ENCODE measurements at regions not wholly inside any gene's neighbourhood (a gene's known extent, or its start where the extent isn't known, plus 50 kb on each side); places are given as distances from the start of the nearest gene placed in this dataset.
"Not testable (repeated sequence)": the region's sequence is repeated elsewhere in the genome, so short reads cannot be mapped to it uniquely, and the experiment has no call there.

DNA sequence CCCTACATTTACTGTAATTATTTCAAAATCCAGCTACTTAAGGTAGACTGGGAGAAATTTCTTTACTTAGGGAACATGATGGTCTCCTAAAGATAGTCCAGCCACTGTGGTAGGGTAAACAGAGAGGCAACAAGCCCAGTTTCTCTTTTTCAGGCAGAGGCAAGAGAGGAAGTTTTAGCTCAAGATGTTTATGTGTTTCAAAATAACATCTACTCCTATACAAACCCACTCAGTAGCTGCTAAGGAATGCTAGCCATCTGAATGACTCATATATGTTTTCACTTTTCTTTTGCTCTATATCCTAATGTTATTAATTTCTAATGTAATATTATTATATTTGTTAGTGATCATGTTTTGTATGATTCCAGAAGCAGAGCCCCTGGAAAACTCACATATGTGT is 856.6 kb downstream of the PLA2G4A start:
- no peak for TF ChIP-seq POLR2A (IDR thresholded peaks at IDR 0.05; ENCODE audit: low read depth, low read length)
- FAIRE-seq (peak; percentile 66), DNase-seq (ENCODE audit: insufficient read length, low spot score) (no peak)

DNA sequence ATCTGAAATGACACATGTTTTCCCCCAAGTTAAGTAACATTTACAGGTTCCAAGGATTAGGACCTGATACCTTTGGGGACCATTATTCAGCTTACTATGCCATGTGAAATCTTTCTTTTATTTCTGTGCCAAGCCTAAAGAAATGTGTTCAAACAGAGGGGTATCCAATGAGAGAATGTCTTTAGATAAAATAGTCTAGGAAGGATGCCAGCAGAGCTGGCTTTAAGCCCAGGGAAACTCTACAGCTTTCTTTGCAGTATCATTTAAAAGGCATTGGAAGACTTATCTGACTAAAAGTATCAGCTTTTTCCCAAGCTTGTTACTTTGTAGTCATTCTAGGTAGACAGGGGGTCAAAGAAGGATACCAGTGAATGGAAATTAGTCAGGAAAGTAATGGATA is 860.4 kb downstream of the PLA2G4A start:
- no peak for DNase-seq (ENCODE audit: insufficient read length, low spot score)
- peak; percentile 41 for FAIRE-seq
- no peak for TF ChIP-seq POLR2A (IDR thresholded peaks at IDR 0.05; ENCODE audit: low read depth, low read length)

DNA sequence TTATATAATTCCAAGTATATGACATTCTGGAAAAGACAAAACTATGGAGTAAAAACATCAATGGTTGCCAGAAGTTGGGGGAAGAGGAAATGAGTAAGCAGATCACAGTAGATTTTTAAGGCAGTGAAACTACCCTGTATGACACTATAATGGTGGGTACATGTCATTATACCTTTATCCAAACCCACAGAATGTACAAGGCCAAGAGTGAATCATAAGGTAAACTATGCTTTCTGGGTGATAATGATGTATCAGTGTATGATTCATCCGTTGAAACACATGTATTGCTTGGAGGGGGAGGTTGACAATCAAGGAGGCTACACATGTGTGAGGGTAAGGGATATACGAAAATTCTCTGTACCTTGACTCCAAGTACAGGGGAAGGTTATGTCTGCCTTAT is 862.7 kb downstream of the PLA2G4A start:
- peak; percentile 97 for FAIRE-seq

DNA sequence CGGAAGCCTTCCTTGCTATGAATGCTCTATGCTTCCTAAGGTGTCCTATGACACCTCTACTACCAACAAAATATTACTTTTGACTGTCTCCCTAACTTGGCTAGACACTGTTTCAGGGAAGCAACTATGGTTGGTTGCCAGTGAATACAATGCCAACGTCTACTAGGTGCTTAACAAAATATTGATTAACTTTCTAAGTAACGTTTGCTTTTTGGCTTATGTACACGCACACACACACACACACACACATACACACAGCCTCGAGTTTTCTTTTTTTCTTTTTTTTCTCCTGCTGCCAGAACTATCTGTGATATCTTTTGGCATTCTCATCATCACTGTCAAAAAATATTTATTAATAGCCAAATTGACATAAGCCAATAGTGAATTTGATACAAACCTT is 864.0 kb downstream of the PLA2G4A start:
- TF ChIP-seq POLR2A (IDR thresholded peaks at IDR 0.05; ENCODE audit: low read depth, low read length) = no peak
- FAIRE-seq (no peak), DNase-seq (ENCODE audit: insufficient read length, low spot score) (no peak)

More for the DNA sequence above, 862.7 kb downstream of the PLA2G4A start:
- TF ChIP-seq POLR2A (IDR thresholded peaks at IDR 0.05; ENCODE audit: low read depth, low read length) = no peak
- DNase-seq (ENCODE audit: insufficient read length, low spot score) = peak; percentile 35

DNA sequence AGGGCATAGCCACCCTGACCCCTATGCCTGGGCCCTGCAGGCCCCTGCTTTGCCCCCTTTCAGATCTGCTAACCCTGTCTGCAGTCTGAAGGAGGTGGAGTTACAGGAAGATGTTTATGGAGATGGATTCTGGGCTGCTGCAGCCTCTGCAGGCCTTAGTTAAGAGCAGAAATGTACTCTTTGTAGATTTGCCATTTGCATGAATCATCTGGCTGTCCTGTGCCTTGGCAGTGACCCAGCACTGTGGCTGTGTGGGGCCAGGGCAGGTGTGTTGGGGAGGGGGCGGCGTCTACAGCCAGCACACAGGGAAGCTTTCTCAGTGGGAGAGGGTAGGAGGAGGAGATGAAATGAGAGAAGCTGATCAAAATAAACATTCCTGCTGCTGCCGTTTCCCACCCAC is 867.3 kb downstream of the PLA2G4A start:
- FAIRE-seq (no peak), DNase-seq (ENCODE audit: insufficient read length, low spot score) (no peak)
- TF ChIP-seq POLR2A (IDR thresholded peaks at IDR 0.05; ENCODE audit: low read depth, low read length) = no peak

DNA sequence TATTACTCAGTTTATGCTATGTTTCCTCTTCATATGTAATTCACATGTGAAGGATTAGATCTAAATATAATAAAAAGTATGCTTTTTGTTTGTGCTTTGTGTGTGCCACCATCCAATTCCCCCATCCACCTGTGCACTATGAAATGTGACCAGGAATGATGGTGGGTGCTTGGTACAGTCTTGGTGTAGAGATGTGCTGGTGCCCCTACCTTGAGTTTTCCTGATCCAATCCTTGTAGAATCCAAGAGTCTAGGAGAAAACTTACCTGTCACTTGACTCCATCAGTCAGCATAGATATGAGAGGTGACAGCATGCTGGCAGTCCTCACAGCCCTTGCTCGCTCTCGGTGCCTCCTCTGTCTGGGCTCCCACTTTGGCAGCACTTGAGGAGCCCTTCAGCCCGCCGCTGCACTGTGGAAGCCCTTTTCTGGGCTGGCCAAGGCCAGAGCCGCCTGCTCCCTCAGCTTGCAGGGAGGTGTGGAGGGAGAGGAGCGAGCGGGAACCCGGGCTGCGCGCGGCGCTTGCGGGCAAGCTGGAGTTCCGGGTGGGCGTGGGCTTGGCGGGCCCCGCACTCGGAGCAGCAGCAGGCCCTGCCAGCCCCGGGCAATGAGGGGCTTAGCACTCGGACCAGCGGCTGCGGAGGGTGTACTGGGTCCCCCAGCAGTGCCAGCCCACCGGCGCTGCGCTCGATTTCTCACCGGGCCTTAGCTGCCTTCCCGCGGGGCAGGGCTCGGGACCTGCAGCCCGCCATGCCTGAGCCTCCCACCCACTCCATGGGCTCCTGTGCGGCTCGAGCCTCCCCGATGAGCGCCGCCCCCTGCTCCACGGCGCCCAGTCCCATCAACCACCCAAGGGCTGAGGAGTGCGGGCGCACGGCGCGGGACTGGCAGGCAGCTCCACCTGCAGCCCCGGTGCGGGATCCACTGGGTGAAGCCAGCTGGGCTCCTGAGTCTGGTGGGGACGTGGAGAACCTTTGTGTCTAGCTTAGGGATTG is 874.7 kb downstream of the PLA2G4A start:
- DNase-seq (ENCODE audit: insufficient read length, low spot score); FAIRE-seq: not testable (repeated sequence)

DNA sequence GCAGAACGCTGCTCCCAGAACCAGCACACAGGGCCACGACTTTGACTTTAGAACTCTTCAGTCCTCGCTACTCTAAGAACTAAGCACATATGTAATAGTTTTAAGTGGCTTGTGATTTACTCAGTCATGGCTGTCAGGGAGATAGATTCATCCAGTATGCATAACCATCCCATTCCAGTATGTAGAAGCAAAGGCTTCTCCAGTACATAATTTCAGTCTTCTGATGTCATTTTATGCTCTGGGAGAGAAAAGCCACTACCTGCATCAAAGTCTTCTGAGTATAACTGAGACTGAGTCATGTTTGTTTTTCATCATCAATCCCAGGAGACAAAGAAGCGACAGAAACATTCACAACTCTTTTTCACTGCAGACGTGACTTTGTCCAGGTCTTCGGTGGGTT is 885.7 kb downstream of the PLA2G4A start:
- FAIRE-seq (no peak), DNase-seq (ENCODE audit: insufficient read length, low spot score) (no peak)
- no peak for TF ChIP-seq POLR2A (IDR thresholded peaks at IDR 0.05; ENCODE audit: low read depth, low read length)

DNA sequence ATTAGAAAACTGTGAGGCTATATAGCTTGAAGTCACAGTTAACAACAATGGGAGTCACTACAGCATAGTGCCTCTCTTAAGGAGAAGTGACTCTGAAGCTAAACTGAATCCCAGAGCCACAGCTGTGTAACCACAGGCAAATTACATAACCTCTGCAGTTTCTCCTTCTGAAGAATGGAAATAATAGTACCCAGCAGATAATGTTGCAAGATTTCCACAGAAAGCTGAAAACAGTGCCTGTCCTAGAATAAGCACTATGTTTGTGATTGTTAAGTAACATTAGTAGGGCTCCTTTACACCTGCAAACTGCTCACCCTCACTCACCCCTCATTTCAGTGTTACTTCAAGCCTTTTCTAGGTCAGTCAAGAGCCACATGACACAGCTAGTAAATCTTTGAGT is 886.7 kb downstream of the PLA2G4A start:
- no peak for FAIRE-seq
- TF ChIP-seq POLR2A (IDR thresholded peaks at IDR 0.05; ENCODE audit: low read depth, low read length) = no peak
- no peak for DNase-seq (ENCODE audit: insufficient read length, low spot score)

DNA sequence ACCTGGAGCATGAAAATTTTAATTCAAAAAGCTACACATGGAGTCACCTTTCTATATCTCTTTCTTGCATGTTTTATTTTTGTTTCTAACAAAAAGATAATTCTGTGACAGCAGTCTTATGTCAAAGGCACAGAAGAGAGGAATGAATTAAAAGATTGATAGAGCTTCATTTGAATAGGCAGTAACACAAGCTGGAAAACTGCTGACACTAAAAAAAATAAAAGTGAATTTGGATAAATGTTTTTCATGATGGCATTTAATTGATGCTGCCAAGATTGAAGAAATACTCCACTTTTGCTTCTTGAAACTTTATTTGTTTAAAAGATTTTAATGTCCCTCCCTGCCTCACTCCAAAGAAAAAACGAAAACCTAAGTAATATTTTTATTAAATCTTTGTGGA is 887.4 kb downstream of the PLA2G4A start:
- no peak for DNase-seq (ENCODE audit: insufficient read length, low spot score)
- no peak for FAIRE-seq
- TF ChIP-seq POLR2A (IDR thresholded peaks at IDR 0.05; ENCODE audit: low read depth, low read length) = no peak

DNA sequence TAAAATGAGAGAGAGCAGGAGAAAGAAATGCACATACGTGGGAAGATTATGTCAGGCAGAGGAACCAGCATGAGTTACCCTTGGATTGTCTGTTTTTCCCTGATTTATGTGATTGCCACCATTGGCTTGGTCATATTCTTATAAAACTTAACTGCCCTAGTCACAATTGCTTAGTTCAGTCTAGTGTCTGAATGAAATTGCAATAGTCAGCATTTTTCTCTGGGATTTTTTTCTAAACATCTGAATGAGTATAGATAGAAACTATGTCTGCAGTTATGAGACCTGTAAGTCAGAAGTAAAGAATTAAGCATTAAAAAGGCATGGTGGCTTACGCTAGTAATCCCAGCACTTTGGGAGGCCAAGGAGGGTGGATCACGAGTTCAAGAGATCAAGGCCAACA is 889.8 kb downstream of the PLA2G4A start:
- DNase-seq (ENCODE audit: insufficient read length, low spot score) = no peak
- no peak for TF ChIP-seq POLR2A (IDR thresholded peaks at IDR 0.05; ENCODE audit: low read depth, low read length)
- FAIRE-seq = no peak

DNA sequence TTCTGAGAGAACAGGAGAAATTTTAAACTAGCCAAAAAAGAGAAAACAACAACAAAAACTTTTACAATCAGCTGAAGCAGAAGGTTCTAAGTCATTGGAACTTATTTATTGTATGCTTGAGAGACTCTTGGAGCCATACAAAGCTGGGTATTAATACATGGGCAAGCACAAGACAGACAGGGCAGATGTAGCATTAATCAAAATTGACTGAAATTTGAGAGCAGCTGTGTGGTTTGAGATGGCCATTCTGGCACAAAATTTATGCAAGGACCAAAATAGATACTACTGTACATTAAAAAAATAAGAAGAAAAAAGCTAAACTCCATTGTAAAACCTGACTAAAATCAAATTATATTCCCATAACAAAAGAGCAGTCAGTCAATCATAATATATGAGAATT is 892.5 kb downstream of the PLA2G4A start:
- TF ChIP-seq POLR2A (IDR thresholded peaks at IDR 0.05; ENCODE audit: low read depth, low read length) = no peak
- DNase-seq (ENCODE audit: insufficient read length, low spot score) (no peak), FAIRE-seq (no peak)

DNA sequence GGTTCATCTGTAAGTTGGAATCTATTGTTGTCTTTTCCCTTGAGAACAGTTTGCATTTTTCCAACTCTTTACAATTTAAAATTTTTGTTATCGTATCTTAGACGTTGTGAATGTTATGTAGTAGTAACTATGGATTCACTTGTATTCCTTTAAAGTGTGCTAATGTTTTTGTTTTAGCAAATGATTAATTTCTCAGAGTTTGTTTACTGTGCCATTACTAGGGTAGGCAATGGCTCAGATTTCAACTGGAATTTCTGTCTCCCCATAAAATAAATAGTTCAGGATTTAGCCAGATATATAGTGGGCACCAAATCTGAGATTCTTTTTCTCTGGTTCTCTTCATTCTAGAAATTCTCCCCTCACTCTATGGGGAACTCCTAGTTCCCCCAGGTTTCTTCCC is 896.5 kb downstream of the PLA2G4A start:
- TF ChIP-seq POLR2A (IDR thresholded peaks at IDR 0.05; ENCODE audit: low read depth, low read length) = no peak
- no peak for DNase-seq (ENCODE audit: insufficient read length, low spot score)
- no peak for FAIRE-seq

DNA sequence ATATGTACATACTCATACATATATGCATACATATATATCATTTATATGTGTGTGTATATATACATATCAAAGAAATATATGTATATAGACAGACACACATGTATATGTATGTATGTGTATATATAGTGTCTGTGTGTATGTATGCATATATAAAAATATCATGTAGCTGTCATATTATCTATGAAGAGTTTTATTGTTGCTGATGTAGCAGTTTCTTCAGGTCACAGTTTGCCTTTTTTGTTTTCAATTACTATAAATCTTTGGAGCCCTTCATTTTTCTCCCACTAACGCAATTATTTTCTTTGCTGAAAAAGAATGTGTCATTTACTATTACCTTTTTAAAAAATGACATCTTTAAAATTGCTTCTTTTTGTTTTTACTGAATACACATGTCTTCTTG is 904.5 kb downstream of the PLA2G4A start:
- no peak for FAIRE-seq

DNA sequence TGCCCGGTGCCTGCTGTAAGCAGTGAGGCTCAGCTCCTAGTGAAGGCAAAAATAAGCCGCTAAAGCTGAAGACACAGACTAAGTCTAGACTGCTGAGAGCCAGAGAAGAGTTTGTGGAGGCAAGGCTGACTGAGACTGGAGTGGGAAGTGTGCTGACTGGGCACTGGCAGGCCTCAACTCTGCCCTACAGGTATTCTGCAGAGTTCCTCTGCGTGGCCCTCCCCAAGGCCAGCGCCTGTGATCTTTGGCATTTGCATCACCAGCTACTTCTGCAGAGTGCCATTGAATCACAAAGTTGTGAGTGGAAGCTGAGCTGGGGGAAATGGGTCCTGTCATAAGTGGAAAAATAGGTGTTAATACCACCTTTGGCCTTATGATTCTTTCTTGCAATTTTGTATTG is 905.7 kb downstream of the PLA2G4A start:
- DNase-seq (ENCODE audit: insufficient read length, low spot score) (no peak), FAIRE-seq (no peak)
- TF ChIP-seq POLR2A (IDR thresholded peaks at IDR 0.05; ENCODE audit: low read depth, low read length) = no peak

More for the DNA sequence above, 904.5 kb downstream of the PLA2G4A start:
- TF ChIP-seq POLR2A (IDR thresholded peaks at IDR 0.05; ENCODE audit: low read depth, low read length) = no peak
- no peak for DNase-seq (ENCODE audit: insufficient read length, low spot score)

DNA sequence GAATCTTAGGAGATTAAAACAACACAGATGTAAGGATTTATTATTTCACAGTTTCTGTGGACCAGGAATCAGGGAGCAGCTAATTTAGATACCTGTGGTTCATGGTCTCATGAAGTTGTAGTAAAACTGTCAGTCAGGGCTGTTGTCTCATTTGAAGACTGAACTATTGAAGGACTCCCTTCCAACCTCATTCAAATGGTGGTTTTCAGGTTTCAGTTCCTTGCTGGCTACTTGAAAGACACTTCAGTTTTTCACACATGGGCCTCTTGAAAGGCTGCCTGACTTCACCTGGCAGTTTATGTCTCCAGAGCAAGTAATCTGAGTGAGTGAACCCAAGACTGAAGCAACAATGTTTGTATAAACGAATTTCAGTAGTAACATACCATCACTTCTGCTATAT is 915.9 kb downstream of the PLA2G4A start:
- no peak for DNase-seq (ENCODE audit: insufficient read length, low spot score)
- no peak for TF ChIP-seq POLR2A (IDR thresholded peaks at IDR 0.05; ENCODE audit: low read depth, low read length)
- FAIRE-seq = no peak

Data from H54 (cell line).